Upper lobe of right lung (tissue), 1 donor: ENCODE measurements at regions not wholly inside any gene's neighbourhood (a gene's known extent, or its start where the extent isn't known, plus 50 kb on each side); places are given as distances from the start of the nearest gene placed in this dataset.
"Not testable (repeated sequence)": the region's sequence is repeated elsewhere in the genome, so short reads cannot be mapped to it uniquely, and the experiment has no call there.

ENCODE experiments used
- ATAC-seq: fragments of 200-7000 bp; cut with Tn5 transposase; one replicate; pipeline ENCODE4 v1.9.1; 2020; ENCODE audit warnings: mild to moderate bottlenecking, moderate library complexity
- DNase-seq: peaks from one replicate; pipeline ENCODE4 v3.0.0-alpha.2; 2020
- H3K27ac ChIP-seq: fragments of 200-600 bp; one replicate; pipeline ENCODE4 v1.8.0; 2022
- H3K27me3 ChIP-seq: fragments of 200-600 bp; one replicate; pipeline ENCODE4 v1.8.0; 2022; ENCODE audit warnings: mild to moderate bottlenecking
- H3K36me3 ChIP-seq: fragments of 200-600 bp; one replicate; pipeline ENCODE4 v1.8.0; 2022
- H3K4me1 ChIP-seq: fragments of 200-600 bp; one replicate; pipeline ENCODE4 v1.8.0; 2022
- H3K4me3 ChIP-seq: fragments of 200-600 bp; one replicate; pipeline ENCODE4 v1.8.0; 2022; ENCODE audit warnings: mild to moderate bottlenecking
- H3K9me3 ChIP-seq: fragments of 200-600 bp; one replicate; pipeline ENCODE4 v1.8.0; 2022
- CTCF ChIP-seq: fragments of 200-600 bp; IDR thresholded peaks from one replicate; pipeline ENCODE4 v1.8.0; 2022; ENCODE audit warnings: antibody characterized with exemption
- intact Hi-C: fragments of 100-400 bp; cut with DNase I; formaldehyde crosslinking; loops from one replicate; pipeline ENCODE4 v1.11.0; 2022
- donor health status: DM: no; HTN: yes; CAD: no; lungs with severe emphysema.

GRCh38 chr10:64409349-64409748 is 888.1 kb downstream of the REEP3 start:
- ATAC-seq (no peak), DNase-seq (no peak)
- Histone ChIP-seq H3K36me3 (no peaks in the 10 kb centered on the region), H3K4me3 (no peak overlapping the region), H3K27me3 (no peaks in the 10 kb centered on the region), H3K9me3 (no peaks in the 10 kb centered on the region), H3K4me1 (no peaks in the 10 kb centered on the region), H3K27ac (no peak overlapping the region)
- no peak for TF ChIP-seq CTCF
- intact Hi-C loops = no loop called here

- DNase-seq (no peak), ATAC-seq (no peak)
- H3K9me3 ChIP-seq = no peaks in the 10 kb centered on the region
- H3K4me1 ChIP-seq = no peaks in the 10 kb centered on the region
- intact Hi-C loops = no loop called here
- H3K4me3 ChIP-seq = no peak overlapping the region
- H3K27ac ChIP-seq = no peak overlapping the region
- H3K27me3 ChIP-seq = no peaks in the 10 kb centered on the region
- no peaks in the 10 kb centered on the region for H3K36me3 ChIP-seq
- no peak for TF ChIP-seq CTCF
Measured at GRCh38 chr10:64416011-64416410, 894.8 kb downstream of the REEP3 start.

- no peaks in the 10 kb centered on the region for H3K4me1 ChIP-seq
- no peak for TF ChIP-seq CTCF
- no peak overlapping the region for H3K4me3 ChIP-seq
- intact Hi-C loops = no loop called here
- no peak for DNase-seq
- no peak overlapping the region for H3K27ac ChIP-seq
- H3K9me3 ChIP-seq = no peaks in the 10 kb centered on the region
- H3K36me3 ChIP-seq = no peaks in the 10 kb centered on the region
- ATAC-seq = no peak
- H3K27me3 ChIP-seq = no peaks in the 10 kb centered on the region
Measured at GRCh38 chr10:64419461-64419860, 898.3 kb downstream of the REEP3 start.

GRCh38 chr10:64426745-64427144 is 905.5 kb downstream of the REEP3 start:
- no peak for ATAC-seq
- Histone ChIP-seq H3K27ac (no peak overlapping the region), H3K27me3 (no peaks in the 10 kb centered on the region), H3K36me3 (no peaks in the 10 kb centered on the region), H3K9me3 (no peaks in the 10 kb centered on the region), H3K4me1 (no peaks in the 10 kb centered on the region), H3K4me3 (no peak overlapping the region)
- intact Hi-C loops = no loop called here
- no peak for TF ChIP-seq CTCF
- DNase-seq = no peak

- H3K27ac ChIP-seq = no peak overlapping the region
- no peaks in the 10 kb centered on the region for H3K9me3 ChIP-seq
- H3K4me1 ChIP-seq = no peaks in the 10 kb centered on the region
- H3K36me3 ChIP-seq = no peaks in the 10 kb centered on the region
- intact Hi-C loops = no loop called here
- no peak overlapping the region for H3K4me3 ChIP-seq
- peak; percentile 22 for TF ChIP-seq CTCF
- DNase-seq = no peak
- no peaks in the 10 kb centered on the region for H3K27me3 ChIP-seq
- ATAC-seq = peak; percentile 25
Measured at GRCh38 chr10:64430690-64431323, 909.6 kb downstream of the REEP3 start.

GRCh38 chr10:64441872-64442271 is 920.7 kb downstream of the REEP3 start:
- H3K27ac ChIP-seq, DNase-seq, H3K36me3 ChIP-seq, H3K4me1 ChIP-seq, H3K9me3 ChIP-seq, H3K27me3 ChIP-seq, ATAC-seq, intact Hi-C loops, H3K4me3 ChIP-seq: not testable (repeated sequence)
